ENCODE measurements at regions not wholly inside any gene's neighbourhood (a gene's known extent, or its start where the extent isn't known, plus 50 kb on each side); places are given as distances from the start of the nearest gene placed in this dataset.
"Not testable (repeated sequence)": the region's sequence is repeated elsewhere in the genome, so short reads cannot be mapped to it uniquely, and the experiment has no call there.

DNA sequence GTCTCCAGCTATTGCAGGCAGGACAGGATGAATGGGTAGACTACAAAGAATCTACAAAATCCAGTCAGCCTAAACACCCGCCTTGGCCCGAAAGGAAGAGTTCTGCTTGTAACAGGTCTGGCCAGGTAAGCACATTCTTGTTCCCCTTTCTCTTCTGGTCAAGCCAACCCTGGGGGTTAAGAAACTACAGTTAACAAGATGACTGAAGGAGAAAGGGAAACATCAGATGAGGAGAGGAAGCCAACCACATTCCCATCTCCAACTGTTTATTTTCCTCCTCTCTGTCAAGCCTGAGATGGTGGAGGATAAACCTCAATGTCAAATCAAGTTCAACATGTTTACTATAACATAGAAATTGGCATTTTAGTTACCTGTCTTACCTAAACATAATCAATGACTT is 198.9 kb downstream of the IPMK start:
- no peak for DNase-seq (ENCODE audit: low read depth)

DNA sequence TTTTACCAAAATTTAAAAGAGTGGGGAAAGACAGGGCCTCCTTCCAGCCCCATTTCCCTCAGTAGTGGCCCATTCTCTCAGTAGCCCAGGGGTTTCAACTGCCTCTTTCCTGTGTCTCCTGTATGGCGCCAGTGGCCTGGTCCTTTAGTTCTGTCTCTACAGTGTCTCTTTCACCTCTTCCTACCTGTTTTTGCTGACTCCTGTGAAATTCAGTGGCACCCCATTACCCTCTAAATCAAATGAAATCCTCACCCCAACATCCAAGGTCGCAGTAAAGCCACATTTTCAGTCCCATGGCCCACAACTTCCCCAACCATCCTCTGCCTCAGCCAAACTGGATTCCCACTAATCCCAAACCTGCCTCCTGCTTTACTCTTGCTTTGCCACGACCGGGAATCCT is 200.7 kb downstream of the IPMK start:
- no peak for DNase-seq (ENCODE audit: low read depth)

DNA sequence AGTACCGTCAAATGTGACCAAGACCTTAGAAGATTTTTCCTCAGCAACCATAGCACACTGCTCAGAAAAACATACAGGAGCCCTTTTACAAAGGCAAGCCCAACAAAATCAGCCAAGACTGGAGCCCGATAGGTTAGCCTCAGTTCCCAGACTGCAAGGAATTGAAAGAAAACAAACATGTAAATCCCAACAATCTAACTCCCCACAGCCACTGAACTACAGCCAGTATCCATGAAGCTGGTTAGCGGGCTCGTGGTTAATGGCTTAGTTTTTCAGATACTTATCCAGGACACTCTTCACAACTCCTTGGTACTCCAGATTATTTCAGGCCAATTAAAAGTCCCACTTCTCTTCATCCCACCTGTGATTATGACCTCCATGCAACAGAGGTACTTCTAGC is 201.6 kb downstream of the IPMK start:
- DNase-seq (ENCODE audit: low read depth), result no peak

DNA sequence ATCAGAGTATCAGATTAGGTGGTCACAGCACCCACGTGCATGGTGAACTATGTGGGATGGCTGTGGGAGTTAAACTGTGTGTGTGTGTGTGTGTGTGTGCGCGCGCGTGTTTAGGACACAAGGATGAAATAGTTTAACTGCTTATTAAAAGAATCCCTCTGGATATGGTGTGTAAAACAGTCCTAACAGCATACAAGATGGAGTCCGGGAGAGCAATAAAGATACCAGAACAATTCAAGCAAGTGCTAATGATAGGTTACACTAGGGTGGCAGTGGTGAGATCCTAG is 202.2 kb downstream of the IPMK start:
- DNase-seq (ENCODE audit: low read depth), result no peak

DNA sequence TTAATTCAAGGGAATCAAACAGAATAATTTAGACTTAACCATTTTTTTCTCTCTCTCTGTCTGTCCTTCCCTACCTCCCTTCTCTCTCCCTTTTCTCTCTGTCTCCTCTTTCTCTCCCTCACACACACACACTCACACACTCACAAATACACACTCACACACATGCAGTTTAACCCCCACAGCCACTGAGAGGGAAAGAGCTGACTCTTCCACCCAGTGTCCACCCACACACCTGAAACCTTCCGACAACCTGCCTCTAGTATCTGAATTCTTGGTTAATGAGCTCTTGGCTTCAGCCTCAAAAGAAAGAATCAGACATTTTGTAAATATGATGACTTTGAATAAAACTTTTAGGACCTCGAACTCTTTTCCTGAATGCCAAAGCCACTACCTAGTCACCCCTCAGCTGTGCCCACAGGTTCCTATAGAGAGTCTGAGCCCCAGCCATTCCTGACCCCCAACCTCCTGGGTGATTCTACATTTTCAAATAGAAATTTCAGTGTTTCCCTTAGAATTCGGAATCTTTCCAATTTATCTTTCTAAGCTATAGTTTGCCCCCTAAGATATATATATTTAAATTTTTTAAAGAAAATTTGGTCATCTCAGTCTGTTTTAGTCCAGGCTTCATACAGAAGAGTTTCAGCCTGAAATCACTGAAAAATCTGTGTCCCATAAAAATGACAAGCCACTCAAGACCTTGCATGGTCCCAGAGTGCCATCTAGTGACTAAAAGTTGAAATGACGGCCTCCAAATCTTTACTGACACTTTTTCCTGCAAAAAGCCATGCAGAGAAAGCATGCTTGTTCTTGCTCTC is 202.8 kb downstream of the IPMK start:
- DNase-seq (ENCODE audit: low read depth), result peak; percentile 60

DNA sequence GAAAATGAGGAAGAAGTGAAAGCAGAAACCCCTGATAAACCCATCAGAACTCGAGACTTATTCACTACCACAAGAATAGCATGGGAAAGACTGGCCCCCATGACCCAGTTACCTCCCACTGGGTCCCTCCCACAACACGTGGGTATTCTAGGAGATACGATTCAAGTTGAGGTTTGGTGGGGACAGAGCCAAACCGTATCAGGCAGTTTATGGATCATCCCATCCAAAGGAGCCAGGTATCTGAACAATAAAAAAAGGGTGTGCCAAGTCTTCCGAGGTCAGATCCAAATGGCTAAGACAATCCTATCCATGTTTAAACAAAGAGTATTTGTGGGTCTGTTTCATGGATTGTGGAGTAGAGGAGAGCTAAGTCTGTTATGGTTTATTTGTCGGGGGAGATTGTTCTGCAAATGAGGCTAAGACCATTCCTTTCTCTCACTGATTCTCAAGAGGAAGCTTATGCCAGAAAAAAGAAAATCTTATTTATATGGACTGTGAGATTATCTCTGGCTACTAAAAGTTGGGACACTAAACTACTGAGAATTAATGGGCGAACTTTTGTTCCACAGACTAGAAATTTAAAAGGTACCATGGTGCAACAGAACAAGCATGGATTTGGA is 203.7 kb downstream of the IPMK start:
- DNase-seq (ENCODE audit: low read depth), result no peak

DNA sequence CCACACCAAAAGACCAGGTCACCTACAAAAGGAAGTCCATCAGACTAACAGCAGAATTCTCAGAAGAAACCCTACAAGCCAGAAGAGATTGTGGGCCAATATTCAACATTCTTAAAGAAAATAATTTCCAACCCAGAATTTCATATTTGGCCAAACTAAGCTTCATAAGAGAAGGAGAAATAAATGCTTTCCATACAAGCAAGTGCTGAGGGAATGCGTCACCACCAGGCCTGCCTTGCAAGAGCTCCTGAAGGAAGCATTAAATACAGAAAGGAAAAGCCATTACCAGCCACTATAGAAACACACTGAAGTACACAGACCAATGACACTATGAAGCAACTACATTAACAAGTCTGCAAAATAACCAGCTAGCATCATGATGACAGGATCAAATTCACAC is 209.0 kb downstream of the IPMK start:
- DNase-seq (ENCODE audit: low read depth), result not testable (repeated sequence)

DNA sequence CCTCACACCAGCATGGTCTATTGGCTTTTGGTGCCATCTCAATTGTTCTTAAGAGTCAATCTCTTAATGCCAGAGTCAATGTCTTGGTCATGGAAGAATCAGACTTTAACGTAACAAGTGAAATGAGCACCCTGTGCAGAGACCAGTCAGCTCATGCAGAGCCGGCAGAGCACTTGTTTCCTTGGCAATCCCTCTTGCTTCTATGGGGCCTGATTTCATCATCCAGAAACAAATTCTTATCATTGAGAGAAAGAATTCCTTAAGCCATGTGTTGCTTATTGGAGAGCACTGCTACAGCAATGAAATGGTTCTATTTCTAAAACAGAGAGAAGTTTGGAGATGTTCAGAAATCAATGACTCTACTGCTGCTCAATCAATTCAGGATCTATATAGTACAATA is 212.8 kb downstream of the IPMK start:
- DNase-seq (ENCODE audit: low read depth), result no peak

DNA sequence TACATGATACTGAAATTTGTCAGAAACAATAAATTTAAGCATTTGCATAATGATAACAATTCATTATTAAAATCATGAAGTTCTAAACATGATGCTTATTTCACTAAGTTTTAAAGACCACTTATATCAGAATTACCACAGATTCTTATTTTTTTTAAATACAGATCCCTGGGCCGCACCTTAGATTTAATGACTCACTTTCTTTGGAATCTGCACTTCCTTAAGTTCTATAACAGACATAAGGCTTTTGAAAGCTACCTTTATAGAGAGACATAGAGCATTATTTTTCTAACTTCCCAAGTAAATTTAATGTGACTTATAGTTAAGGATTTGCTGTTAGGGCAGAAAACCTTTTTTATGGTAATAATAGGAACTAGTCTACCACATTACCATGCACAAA is 214.9 kb downstream of the IPMK start:
- no peak for DNase-seq (ENCODE audit: low read depth)

DNA sequence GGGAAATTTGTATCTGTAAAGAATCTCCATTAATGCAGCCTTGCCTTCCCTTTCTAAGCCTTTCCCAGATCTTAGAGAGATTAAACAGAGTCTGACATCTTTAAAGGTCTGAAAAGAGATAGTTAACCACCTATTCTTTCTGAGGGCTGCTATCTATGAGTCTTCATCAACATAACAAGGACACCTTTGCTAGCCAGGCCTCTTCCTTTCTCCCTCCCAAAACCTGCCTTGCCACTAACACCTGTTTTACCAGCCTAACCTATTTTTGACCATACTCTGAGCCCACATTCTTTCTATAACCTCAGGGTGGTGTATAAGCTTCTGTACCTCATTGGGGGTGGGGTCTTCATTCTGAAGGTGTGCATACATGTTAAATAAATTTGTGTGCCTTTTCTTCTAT is 217.1 kb downstream of the IPMK start:
- no peak for DNase-seq (ENCODE audit: low read depth)

DNA sequence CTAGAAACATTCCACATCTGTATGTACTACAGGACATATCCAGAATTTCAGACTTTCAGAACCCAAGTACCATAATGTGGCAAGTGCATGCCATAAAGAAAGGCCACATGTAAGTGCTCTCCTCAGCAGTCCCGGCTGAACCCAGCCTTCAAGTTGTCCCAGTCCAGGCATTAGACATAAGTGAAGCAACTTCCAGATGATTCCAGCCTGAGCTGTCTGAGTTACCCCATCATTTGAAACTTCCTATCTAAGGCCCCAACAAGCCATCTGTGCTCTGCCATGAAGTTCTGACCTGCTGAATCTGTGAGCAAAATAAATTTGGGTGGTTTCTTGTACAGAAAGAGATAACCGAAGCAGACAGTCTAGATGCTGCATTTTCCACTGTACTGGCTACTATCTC is 218.8 kb downstream of the IPMK start:
- DNase-seq (ENCODE audit: low read depth), result no peak

DNA sequence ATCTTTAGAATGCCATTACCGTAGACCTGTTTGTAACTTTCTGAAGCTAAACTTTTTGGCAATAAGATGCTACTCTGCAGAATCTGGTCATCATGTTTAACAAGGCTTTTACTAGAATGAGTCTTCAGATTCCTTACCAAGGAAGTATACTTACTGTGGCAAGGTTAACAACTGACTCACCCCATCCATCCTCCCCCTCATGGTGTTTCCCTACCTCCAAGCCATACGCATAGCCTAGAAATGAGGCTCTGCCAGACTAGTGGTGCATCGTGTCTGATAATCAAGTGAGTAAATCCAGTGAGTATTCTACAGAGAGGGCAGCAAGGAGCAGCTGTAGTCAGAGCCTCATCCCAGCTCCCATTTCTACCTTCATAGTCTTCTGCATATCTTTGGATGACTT is 223.6 kb downstream of the IPMK start:
- peak; percentile 76 for DNase-seq (ENCODE audit: low read depth)

DNA sequence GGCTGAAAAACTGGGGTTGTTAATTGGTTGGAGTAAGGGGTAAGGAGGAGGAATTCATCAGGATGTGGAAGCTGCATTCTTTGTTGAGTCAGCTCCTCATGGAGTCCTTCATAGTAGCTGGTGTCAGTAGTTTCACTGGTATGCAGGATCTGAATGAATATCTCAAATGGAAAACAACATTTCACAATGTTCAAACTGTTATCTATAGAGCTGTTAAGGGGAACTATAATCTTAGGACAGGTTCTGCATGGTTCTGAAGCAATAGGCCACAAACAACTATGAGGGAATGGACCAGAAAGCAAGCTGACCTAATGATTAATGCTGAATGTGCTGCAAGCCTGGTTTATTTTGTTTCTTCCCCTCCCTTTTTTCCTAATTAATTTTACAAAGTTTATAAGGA is 225.8 kb downstream of the IPMK start:
- no peak for DNase-seq (ENCODE audit: low read depth)

DNA sequence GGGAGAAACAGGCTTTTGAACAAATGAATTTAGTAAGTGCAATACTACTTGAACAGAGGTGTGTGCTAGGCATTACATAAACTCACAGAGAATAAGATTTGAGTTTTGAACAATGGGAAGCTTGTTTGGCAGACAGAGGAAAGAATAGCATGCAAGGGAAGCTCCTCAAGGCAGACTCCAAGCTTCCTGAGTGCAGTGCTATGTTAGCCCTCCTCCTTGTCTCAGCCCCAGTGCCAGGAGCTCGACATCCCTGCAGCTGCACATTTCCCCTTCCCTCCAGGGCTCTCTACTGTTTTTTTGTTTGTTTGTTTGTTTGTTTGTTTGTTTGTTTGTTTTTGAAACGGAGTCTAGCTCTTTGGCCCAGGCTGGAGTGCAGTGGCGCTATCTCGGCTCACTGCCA is 237.5 kb downstream of the IPMK start:
- no peak for DNase-seq (ENCODE audit: low read depth)

DNA sequence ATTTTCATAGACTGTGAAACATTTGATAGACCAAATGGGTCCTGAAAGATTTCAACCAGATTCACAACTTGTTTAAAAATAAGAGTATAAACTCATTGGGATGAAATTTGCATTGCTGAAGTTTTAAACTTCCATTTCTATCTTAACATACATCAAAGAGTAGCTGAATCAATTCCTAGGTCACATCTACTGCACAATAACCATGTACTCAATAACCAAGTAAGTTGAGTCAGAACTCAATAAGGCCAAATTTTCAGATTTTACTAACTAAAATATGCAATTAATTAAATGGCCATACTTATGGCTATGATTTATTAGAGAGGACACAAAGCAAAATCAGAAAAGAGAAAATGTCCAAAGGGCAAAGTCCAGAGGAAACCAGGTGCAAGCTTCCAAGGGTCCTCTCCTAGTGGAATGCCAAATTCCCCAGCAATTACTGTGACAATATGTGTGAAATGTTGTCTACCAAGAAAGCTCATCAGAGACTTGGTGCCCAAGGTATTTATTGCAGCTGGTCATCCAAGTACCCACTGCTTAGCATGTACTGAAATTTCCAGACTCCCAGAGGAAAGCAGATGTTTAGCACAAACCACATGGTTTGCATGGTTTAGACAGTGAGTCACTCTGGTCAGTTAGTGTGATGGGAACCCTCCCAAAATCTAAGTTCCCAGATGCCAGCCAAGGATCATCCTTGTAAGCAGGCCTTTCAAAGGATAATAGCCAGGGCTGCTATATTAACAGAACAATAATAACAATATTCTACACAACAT is 238.9 kb downstream of the IPMK start:
- peak; percentile 99 for DNase-seq (ENCODE audit: low read depth)

DNA sequence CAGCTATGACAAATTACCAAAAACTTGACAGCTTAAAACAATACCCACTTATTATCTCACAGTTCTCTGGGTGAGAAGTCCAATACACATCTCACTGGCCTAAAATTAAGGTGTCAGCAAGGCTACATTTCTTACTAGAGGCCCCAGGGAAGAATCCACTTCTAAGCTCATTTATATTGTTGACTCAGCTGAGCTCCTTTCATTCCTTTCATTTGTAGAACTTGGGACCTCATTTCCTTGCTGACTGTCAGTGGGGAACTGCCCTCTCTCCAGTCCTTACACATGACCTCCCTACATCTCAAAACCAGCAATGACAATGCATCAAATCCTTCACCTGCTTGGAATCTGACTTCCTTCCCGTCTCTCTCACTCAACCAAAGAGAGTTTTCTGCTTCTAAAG is 240.3 kb downstream of the IPMK start:
- peak; percentile 56 for DNase-seq (ENCODE audit: low read depth)

DNA sequence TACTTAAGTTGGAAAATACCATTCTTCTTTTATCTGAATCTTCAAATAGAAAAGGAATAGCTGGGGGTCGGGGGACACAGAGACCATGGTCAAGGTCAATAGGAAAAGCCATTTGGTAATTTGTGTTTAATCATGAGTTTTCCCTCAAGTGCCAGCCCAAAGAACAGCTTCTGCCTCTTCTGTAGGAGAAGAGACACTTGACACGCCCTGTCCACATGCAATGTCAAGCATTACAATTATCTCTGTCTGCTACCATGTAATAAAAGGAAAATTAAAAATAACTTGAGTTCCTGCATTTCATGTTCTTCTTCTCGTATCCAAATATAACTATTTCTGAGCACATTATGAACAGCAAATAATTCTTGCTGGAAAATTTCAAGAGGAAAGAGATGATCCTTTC is 241.7 kb downstream of the IPMK start:
- DNase-seq (ENCODE audit: low read depth), result no peak

DNA sequence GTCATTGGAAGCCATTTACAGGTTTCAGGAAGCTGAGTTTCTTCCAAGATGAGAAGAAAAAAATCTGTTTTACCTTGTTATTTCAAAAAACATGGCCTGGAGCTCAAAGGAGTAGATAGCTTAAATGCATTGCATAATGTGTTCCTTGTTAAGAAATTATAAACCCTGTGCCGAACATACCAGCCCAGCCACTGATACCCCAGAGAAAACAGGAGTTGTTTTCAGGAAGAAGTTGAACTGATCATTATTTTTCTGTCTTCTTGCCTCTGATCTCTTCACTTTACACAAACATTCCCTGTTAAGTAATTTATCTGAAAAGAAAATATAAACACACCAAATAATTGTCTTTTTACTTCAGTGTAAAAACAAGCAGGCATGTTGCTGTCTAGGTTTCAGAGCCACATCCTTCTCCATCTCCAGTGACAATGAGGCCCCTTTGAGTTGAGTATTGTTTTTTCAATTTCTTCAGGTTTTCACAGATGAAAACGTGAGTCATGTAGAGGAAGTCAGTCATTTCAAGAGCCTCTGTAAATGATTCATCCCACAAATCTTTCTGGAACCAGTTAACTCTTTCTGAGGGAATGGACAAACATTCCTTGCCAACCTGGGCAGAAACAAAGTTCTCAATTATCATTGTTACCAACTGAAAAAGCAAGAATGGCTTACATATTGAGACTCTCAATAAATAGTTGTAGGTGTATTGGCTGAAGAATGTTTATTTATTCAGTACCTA is 244.2 kb downstream of the IPMK start:
- peak; percentile 95 for DNase-seq (ENCODE audit: low read depth)

DNA sequence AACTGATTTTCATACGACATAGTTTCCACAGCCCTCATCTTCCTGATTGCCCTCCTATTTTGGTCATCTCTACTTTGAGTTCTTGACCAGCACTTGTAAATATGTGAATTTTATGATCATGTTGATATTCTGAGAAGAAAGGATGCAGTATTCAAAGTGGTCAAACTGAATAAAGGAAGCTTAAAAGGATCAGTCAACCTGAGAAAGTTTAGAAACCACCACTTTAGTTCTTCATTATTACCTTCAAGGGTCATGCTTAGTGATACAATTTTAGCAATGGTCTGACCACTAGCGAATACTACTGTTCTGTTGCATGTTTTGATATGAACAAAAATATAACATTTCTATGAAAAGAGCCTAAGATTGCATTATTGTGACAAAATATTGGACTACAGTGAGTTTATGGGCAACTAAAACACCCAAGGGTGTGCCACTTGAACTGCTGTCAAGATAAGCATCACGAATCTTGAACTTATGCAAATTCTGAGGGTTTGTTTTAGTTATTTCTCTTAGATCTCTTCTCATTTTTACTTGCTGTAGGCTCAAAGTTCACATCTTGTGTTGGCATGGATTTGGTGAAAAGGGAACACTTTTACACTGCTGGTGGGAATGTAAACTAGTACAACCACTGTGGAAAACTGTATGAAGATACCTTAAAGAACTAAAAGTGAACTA is 247.7 kb downstream of the IPMK start:
- no peak for DNase-seq (ENCODE audit: low read depth)

DNA sequence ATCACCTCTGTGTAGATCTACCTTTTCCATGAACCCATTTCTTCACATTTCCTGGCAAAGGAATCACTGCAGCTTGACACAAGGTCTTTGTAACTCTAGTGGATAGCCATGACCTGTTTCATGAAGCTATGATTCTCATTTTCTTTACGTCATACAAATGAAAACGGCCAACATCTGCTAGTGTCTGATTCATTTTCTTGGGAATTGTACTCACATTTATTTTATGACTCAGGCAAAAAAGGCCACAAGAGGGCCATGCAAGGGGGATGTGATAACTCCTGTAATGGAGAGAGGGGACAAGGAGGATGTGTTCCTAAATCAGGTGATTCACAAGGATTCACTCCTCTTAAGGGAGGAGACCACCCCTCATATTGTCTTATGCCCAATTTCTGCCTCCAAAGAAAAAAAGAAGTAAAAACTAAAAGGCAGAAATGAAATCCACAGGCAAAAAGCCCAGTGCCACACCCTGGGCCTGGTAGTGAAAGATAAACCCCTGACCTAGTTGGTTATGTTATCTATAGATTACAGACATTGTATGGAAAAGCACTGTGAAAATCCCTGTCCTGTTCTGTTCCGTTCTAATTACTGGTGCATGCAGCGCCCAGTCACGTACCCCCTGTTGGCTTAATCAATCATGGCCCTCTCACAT is 249.9 kb downstream of the IPMK start:
- DNase-seq (ENCODE audit: low read depth), result peak; percentile 95

DNA sequence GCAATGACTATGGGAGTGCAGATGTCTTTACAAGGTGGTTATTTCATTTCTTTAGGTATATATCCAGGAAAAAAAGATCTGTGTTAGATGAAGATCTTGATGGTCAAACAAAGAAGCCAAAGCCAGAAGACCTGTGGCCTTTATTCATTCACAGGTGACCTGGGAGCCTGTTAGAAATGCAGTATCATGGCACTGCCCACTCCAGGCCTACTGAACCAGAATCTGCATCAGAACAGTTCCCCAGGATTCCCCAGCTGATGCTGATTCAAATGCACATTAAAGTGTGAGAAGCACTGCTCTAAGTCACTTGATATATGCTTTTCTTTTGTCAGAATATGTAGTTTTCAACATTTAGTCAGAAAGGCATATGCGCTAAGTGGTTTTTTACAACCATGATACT is 251.1 kb downstream of the IPMK start:
- DNase-seq (ENCODE audit: low read depth), result no peak
